Activated CD4-positive, CD25-positive, alpha-beta regulatory T cell treated with anti-CD3 and anti-CD28 coated beads, Interleukin-2, amount 50 U/mL, for 16 hours (primary cell): ENCODE measurements at regions not wholly inside any gene's neighbourhood (a gene's known extent, or its start where the extent isn't known, plus 50 kb on each side); places are given as distances from the start of the nearest gene placed in this dataset.

ENCODE experiments used
- DNase-seq: peaks from one replicate; pipeline ENCODE4 v3.0.0-alpha.2; 2020; ENCODE audit warnings: low read depth, low spot score

- DNase-seq, result no peak
These were observed 227.0 kb upstream of the ANKRD55 start for GRCh38 chr5:56460195-56460546.

- DNase-seq, result no peak
These were observed 226.5 kb upstream of the ANKRD55 start for GRCh38 chr5:56459394-56460194.

GRCh38 chr5:56457887-56458812 lies 225.0 kb upstream of the ANKRD55 start:
- DNase-seq, result no peak

GRCh38 chr5:56456002-56456401 lies 222.9 kb upstream of the ANKRD55 start:
- no peak for DNase-seq

GRCh38 chr5:56455417-56455816 lies 222.3 kb upstream of the ANKRD55 start:
- DNase-seq, result no peak

- no peak for DNase-seq
These were observed 221.2 kb upstream of the ANKRD55 start for GRCh38 chr5:56454219-56454862.

GRCh38 chr5:56451742-56452141 lies 218.6 kb upstream of the ANKRD55 start:
- DNase-seq, result no peak

- no peak for DNase-seq
These were observed 217.6 kb upstream of the ANKRD55 start for GRCh38 chr5:56450766-56451165.

GRCh38 chr5:56449071-56449640 lies 216.0 kb upstream of the ANKRD55 start:
- DNase-seq, result no peak

GRCh38 chr5:56447656-56448055 lies 214.5 kb upstream of the ANKRD55 start:
- no peak for DNase-seq

- DNase-seq, result no peak
These were observed 214.1 kb upstream of the ANKRD55 start for GRCh38 chr5:56447232-56447631.

- DNase-seq, result no peak
These were observed 213.6 kb upstream of the ANKRD55 start for GRCh38 chr5:56446728-56447127.

- DNase-seq, result no peak
These were observed 210.7 kb upstream of the ANKRD55 start for GRCh38 chr5:56443826-56444225.

GRCh38 chr5:56440871-56441740 lies 208.0 kb upstream of the ANKRD55 start:
- no peak for DNase-seq

GRCh38 chr5:56434986-56435385 lies 201.9 kb upstream of the ANKRD55 start:
- DNase-seq, result no peak

- no peak for DNase-seq
These were observed 200.0 kb upstream of the ANKRD55 start for GRCh38 chr5:56433039-56433617.

- DNase-seq, result no peak
These were observed 199.2 kb upstream of the ANKRD55 start for GRCh38 chr5:56432321-56432720.

GRCh38 chr5:56430422-56430821 lies 197.3 kb upstream of the ANKRD55 start:
- no peak for DNase-seq

GRCh38 chr5:56429110-56429561 lies 196.0 kb upstream of the ANKRD55 start:
- no peak for DNase-seq

- no peak for DNase-seq
These were observed 193.6 kb upstream of the ANKRD55 start for GRCh38 chr5:56426693-56427092.
